DOHH2 (cell line): ENCODE measurements at regions not wholly inside any gene's neighbourhood (a gene's known extent, or its start where the extent isn't known, plus 50 kb on each side); places are given as distances from the start of the nearest gene placed in this dataset.

Experiments used
- H3F3A ChIP-seq: fragments of 200-600 bp; sonication (generic), shearing (Covaris generic); 2 replicates; pipeline ENCODE4 v1.6.0; 2016; ENCODE audit warnings: antibody characterized with exemption, mild to moderate bottlenecking; ENCODE audit not compliant: control insufficient read depth, insufficient read depth
- H3K27ac ChIP-seq: fragments of 200-600 bp; sonication (generic); 2 replicates; pipeline ENCODE4 v1.5.1; 2014; ENCODE audit warnings: low read depth, mild to moderate bottlenecking, low read length, moderate library complexity
- H3K27me3 ChIP-seq: fragments of 200-600 bp; sonication (generic); 2 replicates; pipeline ENCODE4 v1.6.1; 2014; ENCODE audit warnings: mild to moderate bottlenecking, low read length, mixed read lengths; ENCODE audit not compliant: control insufficient read depth
- H3K36me3 ChIP-seq: fragments of 200-600 bp; sonication (generic); 2 replicates; pipeline ENCODE4 v1.6.1; 2014; ENCODE audit warnings: mild to moderate bottlenecking, low read length, moderate library complexity, mixed read lengths; ENCODE audit not compliant: control insufficient read depth
- H3K4me1 ChIP-seq: fragments of 200-600 bp; sonication (generic); 2 replicates; pipeline ENCODE4 v1.6.1; 2014; ENCODE audit warnings: mild to moderate bottlenecking, low read length, mixed read lengths; ENCODE audit not compliant: control insufficient read depth
- H3K4me2 ChIP-seq: fragments of 200-600 bp; sonication (generic); 2 replicates; pipeline ENCODE4 v1.6.0; 2014; ENCODE audit warnings: mild to moderate bottlenecking, low read length, moderate library complexity
- H3K4me3 ChIP-seq: fragments of 200-600 bp; sonication (generic); 2 replicates; pipeline ENCODE4 v1.5.1; 2014; ENCODE audit warnings: mild to moderate bottlenecking, low read length, mixed read lengths
- H3K79me2 ChIP-seq: fragments of 200-600 bp; sonication (generic); 2 replicates; pipeline ENCODE4 v1.6.1; 2014; ENCODE audit warnings: mild to moderate bottlenecking, low read length, mixed read lengths; ENCODE audit not compliant: control insufficient read depth
- H3K9me2 ChIP-seq: fragments of 200-600 bp; sonication (generic); replicated peaks from 2 replicates; pipeline ENCODE4 v1.6.1; 2014; ENCODE audit warnings: mild to moderate bottlenecking, low read length, mixed read lengths; ENCODE audit not compliant: control insufficient read depth
- H3K9me3 ChIP-seq: fragments of 200-600 bp; sonication (generic); 2 replicates; pipeline ENCODE4 v1.6.1; 2014; ENCODE audit warnings: antibody characterized with exemption, low read length, mixed read lengths; ENCODE audit not compliant: control insufficient read depth, insufficient read depth
- H4K20me1 ChIP-seq: fragments of 200-600 bp; sonication (generic); 2 replicates; pipeline ENCODE4 v1.6.0; 2014; ENCODE audit warnings: low read depth, mild to moderate bottlenecking, antibody characterized with exemption, low read length, moderate library complexity; ENCODE audit not compliant: control insufficient read depth, insufficient read depth
- CTCF ChIP-seq: fragments of 200-600 bp; sonication (generic); IDR thresholded peaks from one replicate; pipeline ENCODE4 v1.5.1; 2014; ENCODE audit warnings: antibody characterized with exemption, mild to moderate bottlenecking, low read depth, low read length; ENCODE audit not compliant: poor library complexity, severe bottlenecking
- EZH2phosphoT487 ChIP-seq: fragments of 200-600 bp; sonication (generic); IDR thresholded peaks from 2 replicates; pipeline ENCODE4 v1.6.1; 2017; ENCODE audit warnings: borderline replicate concordance, mild to moderate bottlenecking, antibody characterized with exemption, low read length, moderate library complexity, mixed read lengths

DNA sequence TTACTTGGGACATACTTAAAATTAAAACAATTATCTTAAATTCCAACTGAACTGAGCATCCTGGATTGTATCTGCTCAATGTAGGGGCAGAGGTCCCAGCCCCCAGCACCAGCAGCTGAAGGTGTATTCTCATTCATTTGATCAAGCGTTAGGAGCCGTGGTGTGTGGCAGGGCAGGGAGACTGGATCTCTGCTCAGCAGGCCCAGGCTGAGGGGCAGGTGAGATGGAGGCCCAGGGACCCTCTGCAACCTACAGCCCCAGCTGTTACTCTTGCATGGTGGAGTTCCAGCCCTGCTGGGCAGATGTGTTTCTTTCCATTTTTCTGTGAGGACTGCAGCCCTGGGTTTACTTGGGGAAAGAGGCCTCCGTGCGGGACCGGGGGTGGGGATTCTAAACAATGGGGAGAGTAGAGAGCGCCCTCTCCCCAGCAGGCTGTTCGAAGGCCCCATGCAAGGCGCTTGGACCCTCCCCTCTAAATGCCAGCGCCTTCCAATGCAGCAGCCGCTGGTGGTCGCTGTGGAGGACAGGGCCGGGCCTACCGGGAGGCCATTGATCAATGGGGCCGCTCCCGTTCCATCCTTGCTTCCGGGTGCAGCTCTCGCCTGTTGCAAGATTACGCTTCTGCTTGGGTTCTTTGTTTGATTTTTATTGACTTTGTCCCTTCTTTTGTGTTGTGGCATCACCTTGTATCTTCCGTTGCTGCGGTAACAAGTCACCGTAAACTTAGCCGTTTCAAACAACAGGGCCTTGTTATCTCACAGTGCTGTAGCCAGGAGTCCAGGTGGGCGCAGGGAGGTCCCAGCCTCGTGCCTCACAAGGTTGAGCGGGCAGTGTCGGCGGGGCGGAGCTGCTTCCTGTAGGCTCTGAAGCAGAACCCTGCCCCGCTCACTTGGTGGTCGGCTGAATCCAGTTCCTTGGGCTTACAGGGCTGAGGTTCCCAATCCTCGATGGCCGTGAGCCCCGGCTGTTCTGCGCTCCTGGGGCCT lies 134.8 kb upstream of the PHACTR3 start:
- Histone ChIP-seq H3K79me2 (no peaks in the 10 kb centered on the region), H3K9me2 (no peaks in the 10 kb centered on the region), H3F3A (no peaks in the 10 kb centered on the region), H3K9me3 (no peaks in the 10 kb centered on the region), H3K4me3 (no peak overlapping the region), H3K36me3 (no peaks in the 10 kb centered on the region), H3K27me3 (0 out of 2 replicates have a peak, but pooled peaks cover 3% of the 10 kb centered on the region), H4K20me1 (no peaks in the 10 kb centered on the region), H3K27ac (no peak overlapping the region), H3K4me1 (no peaks in the 10 kb centered on the region), H3K4me2 (no peak overlapping the region)
- TF ChIP-seq CTCF (no peak), EZH2phosphoT487 (no peak)

DNA sequence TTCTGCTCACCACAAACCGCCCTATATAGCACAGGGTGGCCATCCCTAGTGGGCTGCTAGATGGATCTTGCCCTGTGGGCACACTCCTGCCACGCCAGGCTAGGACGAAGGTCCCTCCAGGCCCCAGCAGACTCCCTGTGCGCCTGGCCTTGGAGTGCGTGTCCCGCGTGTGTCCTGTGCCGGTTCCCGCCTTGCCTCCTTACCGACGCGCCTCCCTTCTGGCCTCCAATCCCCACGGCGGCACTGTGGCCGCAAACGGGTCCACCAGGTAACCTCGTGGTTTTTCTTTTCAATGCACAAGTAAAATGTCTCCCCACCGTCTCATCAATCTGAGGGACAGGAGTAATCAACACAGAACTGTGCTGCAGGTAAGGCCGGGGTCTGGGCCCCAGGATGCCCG lies 133.8 kb upstream of the PHACTR3 start:
- Histone ChIP-seq H3K9me3 (no peaks in the 10 kb centered on the region), H3K79me2 (no peaks in the 10 kb centered on the region), H3K4me1 (no peaks in the 10 kb centered on the region), H3K4me2 (no peak overlapping the region), H3K9me2 (no peaks in the 10 kb centered on the region), H3K27ac (no peak overlapping the region), H3K36me3 (no peaks in the 10 kb centered on the region), H4K20me1 (no peaks in the 10 kb centered on the region), H3F3A (no peaks in the 10 kb centered on the region), H3K27me3 (0 out of 2 replicates have a peak, but pooled peaks cover 3% of the 10 kb centered on the region), H3K4me3 (no peak overlapping the region)
- no peak for TF ChIP-seq CTCF
- TF ChIP-seq EZH2phosphoT487, result no peak

DNA sequence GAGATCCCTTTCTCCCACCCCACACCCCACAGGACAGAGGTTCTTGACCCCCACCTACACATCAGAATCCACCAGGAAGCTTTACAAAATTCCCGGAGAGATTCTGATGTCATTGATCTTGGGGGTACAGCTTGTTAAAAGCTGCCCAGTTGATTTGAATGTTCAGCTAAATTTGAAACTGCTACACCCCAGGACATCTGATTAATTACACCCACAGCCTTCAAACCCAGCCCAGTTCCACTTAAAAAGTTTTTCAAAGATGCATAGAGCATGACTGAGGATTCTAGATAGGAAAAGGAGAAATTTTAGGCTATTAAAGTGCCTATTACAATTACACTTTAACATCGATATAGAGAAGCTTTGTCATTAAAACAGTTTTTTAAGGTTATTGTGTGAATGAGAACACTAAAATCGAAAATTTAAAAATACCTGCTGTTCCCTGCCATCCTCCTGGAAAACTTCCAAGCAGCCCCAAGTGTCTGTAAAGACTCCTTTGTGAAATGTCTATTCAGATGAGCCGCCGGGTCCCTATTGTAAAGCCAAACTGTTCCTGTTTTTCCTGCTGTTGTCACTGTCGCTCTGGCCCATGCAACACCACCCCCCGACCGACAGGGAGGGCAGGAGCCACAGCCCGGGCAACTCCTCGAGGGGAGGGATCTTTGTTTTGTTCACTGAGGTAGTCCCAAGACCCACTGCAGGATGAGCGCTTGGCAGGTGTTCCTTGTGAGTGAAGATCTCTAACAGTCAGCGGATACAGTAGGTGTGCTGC lies 132.5 kb upstream of the PHACTR3 start:
- peaks cover 6% of the 10 kb centered on the region; the same call in 1 of the 2 replicates for H3K27me3 ChIP-seq
- no peaks in the 10 kb centered on the region for H3F3A ChIP-seq
- TF ChIP-seq CTCF (no peak), EZH2phosphoT487 (no peak)
- H3K4me2 ChIP-seq, result no peak overlapping the region
- no peak overlapping the region for H3K4me3 ChIP-seq
- H3K4me1 ChIP-seq, result no peaks in the 10 kb centered on the region
- H3K27ac ChIP-seq, result no peak overlapping the region
- no peaks in the 10 kb centered on the region for H3K36me3 ChIP-seq
- no peaks in the 10 kb centered on the region for H3K79me2 ChIP-seq
- no peaks in the 10 kb centered on the region for H3K9me3 ChIP-seq
- no peaks in the 10 kb centered on the region for H4K20me1 ChIP-seq
- no peaks in the 10 kb centered on the region for H3K9me2 ChIP-seq
